Psoas muscle (tissue), 7 donors: ENCODE measurements at regions not wholly inside any gene's neighbourhood (a gene's known extent, or its start where the extent isn't known, plus 50 kb on each side); places are given as distances from the start of the nearest gene placed in this dataset.

Experiments used
- ATAC-seq, 4 donors: fragments of 200-7000 bp; cut with Tn5 transposase; one replicate each; pipeline ENCODE4 v1.9.1; 2020; ENCODE audit warnings: moderate library complexity in 3 of 4, mild to moderate bottlenecking in 2 of 4
- DNase-seq, 2 donors: peaks; one replicate each; pipeline ENCODE4 v3.0.0-alpha.2; 2020
- H3K27ac ChIP-seq: fragments of 200-600 bp; one replicate; pipeline ENCODE4 v1.8.0; 2022
- H3K27me3 ChIP-seq, 3 donors: fragments of 200-600 bp in 1 of 3; one replicate each; pipeline versions ENCODE4 v1.6.1 to v1.8.0; 2013 to 2022; ENCODE audit warnings: low read length in 2 of 3, mild to moderate bottlenecking in 2 of 3, moderate library complexity in 1 of 3; ENCODE audit not compliant: insufficient read depth in 3 of 3
- H3K36me3 ChIP-seq, 2 donors: fragments of 200-600 bp in 1 of 2; one replicate each; pipeline versions ENCODE4 v1.6.1 to v1.8.0; 2013 to 2022; ENCODE audit warnings: low read depth in 1 of 2, mild to moderate bottlenecking in 1 of 2, moderate library complexity in 1 of 2; ENCODE audit not compliant: insufficient read depth in 1 of 2
- H3K4me1 ChIP-seq: fragments of 200-600 bp; one replicate; pipeline ENCODE4 v1.8.0; 2022
- H3K4me3 ChIP-seq: fragments of 200-600 bp; one replicate; pipeline ENCODE4 v1.8.0; 2022; ENCODE audit warnings: mild to moderate bottlenecking
- H3K9me3 ChIP-seq: fragments of 200-600 bp; one replicate; pipeline ENCODE4 v1.8.0; 2022
- CTCF ChIP-seq: fragments of 200-600 bp; IDR thresholded peaks from one replicate; pipeline ENCODE4 v1.8.0; 2022; ENCODE audit warnings: antibody characterized with exemption
- WGBS, 3 donors: extraction: QIAGEN DNeasy Blood & Tissue Kit; methylation state at CpG; one replicate each; pipeline versions ENCODE4 v1.1.6 to v1.1.7; 2013; 5-methylcytosine and 5-hydroxymethylcytosine counted together
- intact Hi-C, 2 donors: fragments of 100-400 bp; cut with DNase I; formaldehyde crosslinking; loops; one replicate each; pipeline versions ENCODE4 v1.11.0 to v1.14.2; 2022
- donor health status: healthy with polysubstance abuse.
- donor health status: DM: no; HTN: no; CAD: no; lungs with moderate emphysema.
- donor health status: Bipolar disorder and iron deficiency.
- donor health status: healthy.
- donor health status: DM: yes; HTN: yes; CAD: no.
- donor health status: DM: no; HTN: no; CAD: no.
- donor health status: DM: yes; HTN: yes; CAD: no.

DNA sequence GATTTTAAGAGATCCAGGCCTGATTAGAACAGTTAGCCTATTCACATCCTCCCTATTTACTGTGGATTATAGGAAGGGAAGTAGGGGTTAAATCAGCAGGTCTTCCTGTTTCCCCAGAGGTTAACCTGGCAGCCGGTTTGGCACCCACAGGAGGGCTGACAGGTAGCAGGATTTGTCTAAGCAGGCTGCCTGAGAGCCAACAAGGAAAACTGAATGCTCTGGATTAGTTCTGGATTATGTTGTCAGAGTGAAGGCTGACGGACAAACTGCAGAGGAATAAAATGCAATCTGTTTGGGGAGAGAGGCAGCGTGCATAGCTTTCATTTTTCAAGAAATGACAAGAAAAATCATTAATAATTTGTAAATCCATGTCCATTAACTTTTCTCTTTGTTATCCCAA, 397.1 kb upstream of the FAM241A start:
- no peak overlapping the region for H3K4me3 ChIP-seq
- no peaks in the 10 kb centered on the region for H3K4me1 ChIP-seq
- H3K36me3 ChIP-seq = no peaks in the 10 kb centered on the region
- H3K27me3 ChIP-seq = no peaks in the 10 kb centered on the region
- DNase-seq (no peak), ATAC-seq (no peak)
- no peaks in the 10 kb centered on the region for H3K9me3 ChIP-seq
- no peak overlapping the region for H3K27ac ChIP-seq
- intact Hi-C loops = no loop called here
- no peak for TF ChIP-seq CTCF
- WGBS, 3 donors = 14 to 26% (median 17%) methylated on average over 3 of the region's 3 CpGs

GRCh38 chr4:111754003-111754402, 391.3 kb upstream of the FAM241A start:
- no peak overlapping the region for H3K27ac ChIP-seq
- no peak for TF ChIP-seq CTCF
- H3K36me3 ChIP-seq = no peaks in the 10 kb centered on the region
- intact Hi-C loops = no loop called here
- DNase-seq = no peak
- H3K27me3 ChIP-seq = no peaks in the 10 kb centered on the region
- no peak for ATAC-seq
- no peak overlapping the region for H3K4me3 ChIP-seq
- no peaks in the 10 kb centered on the region for H3K4me1 ChIP-seq
- no peaks in the 10 kb centered on the region for H3K9me3 ChIP-seq
- 68 to 77% (median 74%) methylated on average over 1 of the region's 1 CpG for WGBS, 3 donors

DNA sequence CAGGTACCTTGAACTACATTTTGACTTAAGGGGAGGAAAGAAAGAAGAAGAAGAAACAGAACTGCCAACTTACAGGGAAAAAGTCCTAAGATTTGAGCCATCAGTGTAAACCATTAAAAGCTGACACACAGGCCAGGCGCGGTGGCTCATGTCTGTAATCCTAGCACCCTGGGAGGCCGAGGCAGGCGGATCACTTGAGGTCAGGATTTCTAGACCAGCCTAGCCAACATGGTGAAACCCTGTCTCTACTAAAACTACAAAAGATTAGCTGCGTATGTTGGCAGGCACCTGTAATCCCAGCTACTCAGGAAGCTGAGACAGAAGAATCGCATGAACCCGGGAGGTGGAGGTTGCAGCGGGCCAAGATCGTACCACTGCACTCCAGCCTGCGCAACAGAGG, 389.7 kb upstream of the FAM241A start:
- no peaks in the 10 kb centered on the region for H3K36me3 ChIP-seq
- DNase-seq (no peak), ATAC-seq (no peak)
- no peak overlapping the region for H3K27ac ChIP-seq
- no peak for TF ChIP-seq CTCF
- H3K9me3 ChIP-seq = no peaks in the 10 kb centered on the region
- intact Hi-C loops = no loop called here
- no peaks in the 10 kb centered on the region for H3K4me1 ChIP-seq
- no peak overlapping the region for H3K4me3 ChIP-seq
- WGBS, 3 donors = 73 to 80% (median 77%) methylated on average over 10 of the region's 10 CpGs
- H3K27me3 ChIP-seq = no peaks in the 10 kb centered on the region

DNA sequence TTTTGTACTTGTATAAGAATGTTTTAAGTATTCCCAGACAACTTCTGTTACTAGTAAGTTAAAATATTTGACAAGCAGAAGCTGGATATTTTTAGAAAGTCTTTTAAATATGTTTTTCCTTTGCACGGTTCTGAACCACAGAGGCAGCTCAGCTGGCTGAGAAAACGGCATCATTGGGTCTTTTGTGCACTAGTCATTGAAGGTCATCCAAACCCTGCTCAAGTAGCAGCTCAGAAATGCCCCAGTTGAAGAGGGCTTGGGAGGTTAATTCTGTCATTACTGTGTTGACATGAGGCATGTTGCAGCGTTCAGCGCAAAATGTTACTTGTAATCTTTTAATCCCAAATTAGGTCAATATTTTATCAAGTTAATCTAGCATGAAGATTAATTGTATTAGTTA, 383.7 kb upstream of the FAM241A start:
- no peak for DNase-seq
- H3K27me3 ChIP-seq = no peaks in the 10 kb centered on the region
- intact Hi-C loops = no loop called here
- no peak for ATAC-seq
- no peaks in the 10 kb centered on the region for H3K36me3 ChIP-seq
- H3K4me1 ChIP-seq = no peaks in the 10 kb centered on the region
- H3K9me3 ChIP-seq = no peaks in the 10 kb centered on the region
- 12 to 26% (median 18%) methylated on average over 4 of the region's 4 CpGs for WGBS, 3 donors
- TF ChIP-seq CTCF = no peak
- no peak overlapping the region for H3K4me3 ChIP-seq
- H3K27ac ChIP-seq = no peak overlapping the region

DNA sequence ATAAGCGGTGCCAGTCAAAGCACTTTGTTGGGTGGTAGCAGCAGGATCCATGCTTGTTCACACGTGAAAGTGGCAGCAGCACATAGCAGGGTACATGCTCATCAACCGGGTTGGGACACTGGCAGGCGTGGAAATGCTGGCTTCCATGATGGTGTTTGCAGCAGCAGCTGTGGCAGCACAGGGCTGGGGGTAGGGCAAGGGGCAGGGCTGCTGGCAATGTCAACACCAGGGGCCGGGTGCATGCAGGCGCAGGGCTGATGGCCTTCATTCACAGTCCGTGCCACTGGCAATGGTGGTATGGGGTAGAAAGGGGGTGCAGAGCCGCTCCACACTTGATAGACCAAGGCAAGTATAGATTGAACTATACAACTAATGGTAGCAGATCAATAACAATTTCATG, 374.7 kb upstream of the FAM241A start:
- Histone ChIP-seq H3K9me3 (no peaks in the 10 kb centered on the region), H3K36me3 (no peaks in the 10 kb centered on the region), H3K4me1 (no peaks in the 10 kb centered on the region), H3K27me3 (no peaks in the 10 kb centered on the region), H3K4me3 (no peak overlapping the region), H3K27ac (no peak overlapping the region)
- intact Hi-C loops = no loop called here
- WGBS, 3 donors = 62 to 76% (median 71%) methylated on average over 8 of the region's 8 CpGs
- no peak for DNase-seq
- ATAC-seq = no peak
- TF ChIP-seq CTCF = no peak
